ENCODE measurements at regions not wholly inside any gene's neighbourhood (a gene's known extent, or its start where the extent isn't known, plus 50 kb on each side); places are given as distances from the start of the nearest gene placed in this dataset.

DNA sequence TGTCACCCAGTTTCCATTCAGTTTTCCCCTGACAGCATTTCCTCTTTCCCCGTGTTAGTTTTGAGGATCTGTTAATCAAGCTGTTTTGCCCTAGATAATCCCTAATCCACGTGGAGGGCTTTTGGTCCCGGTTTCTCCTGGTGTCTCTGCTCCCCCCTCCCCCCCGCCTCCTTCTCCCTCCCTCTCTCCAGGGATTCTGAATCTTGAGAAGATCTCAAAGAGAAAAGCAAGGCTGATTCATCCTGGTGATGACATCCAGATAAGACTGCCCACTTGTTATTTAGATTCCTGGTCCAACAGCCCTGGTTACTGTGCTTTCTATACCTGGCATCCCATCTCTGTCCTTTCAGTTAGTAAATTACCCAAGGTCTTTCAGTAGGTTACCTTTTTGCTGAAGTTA is 59.4 kb downstream of the KCNA4 start:
- TF ChIP-seq EZH2 (IDR thresholded peaks at IDR 0.05; ENCODE audit: insufficient read depth, poor library complexity, severe bottlenecking) (no peak), EZH2phosphoT487 (IDR thresholded peaks at IDR 0.05; ENCODE audit: insufficient read depth, low read depth) (no peak)
